SIG-M5 (cell line): ENCODE measurements at regions not wholly inside any gene's neighbourhood (a gene's known extent, or its start where the extent isn't known, plus 50 kb on each side); places are given as distances from the start of the nearest gene placed in this dataset.
"Not testable (repeated sequence)": the region's sequence is repeated elsewhere in the genome, so short reads cannot be mapped to it uniquely, and the experiment has no call there.

Experiments used
- DNase-seq: peaks from one replicate; lab custom pipeline; 2025; lab: John Stamatoyannopoulos, UW

DNA sequence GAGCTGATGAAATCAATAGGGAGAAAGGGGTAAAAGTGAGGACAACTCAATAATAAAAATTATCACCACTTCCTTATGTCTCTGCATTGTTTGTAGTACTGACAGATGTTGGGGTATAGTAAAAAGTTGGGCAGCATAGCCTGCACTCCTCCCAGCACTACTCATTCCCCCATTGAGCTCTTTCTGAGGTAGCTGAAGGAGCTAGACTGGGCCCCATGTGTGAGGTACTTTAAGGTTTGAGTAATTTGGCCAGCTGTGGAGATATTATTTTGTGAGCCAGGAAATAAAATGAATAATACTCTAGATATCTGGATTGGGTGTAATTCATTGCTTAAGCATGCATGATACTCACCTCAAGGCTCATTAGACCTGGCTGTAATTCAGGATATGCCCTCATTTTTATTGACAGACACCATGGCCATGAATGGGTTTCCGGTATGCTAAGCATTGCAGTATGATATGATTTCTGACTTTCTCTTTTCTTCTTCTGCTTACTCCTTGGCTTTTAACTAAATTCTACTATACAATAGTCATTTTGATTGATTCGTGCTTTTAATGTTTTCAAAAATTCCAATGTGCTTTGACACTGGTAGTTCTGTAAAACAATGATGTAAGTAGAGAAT, 283.9 kb upstream of the RIMS1 start:
- DNase-seq = no peak

DNA sequence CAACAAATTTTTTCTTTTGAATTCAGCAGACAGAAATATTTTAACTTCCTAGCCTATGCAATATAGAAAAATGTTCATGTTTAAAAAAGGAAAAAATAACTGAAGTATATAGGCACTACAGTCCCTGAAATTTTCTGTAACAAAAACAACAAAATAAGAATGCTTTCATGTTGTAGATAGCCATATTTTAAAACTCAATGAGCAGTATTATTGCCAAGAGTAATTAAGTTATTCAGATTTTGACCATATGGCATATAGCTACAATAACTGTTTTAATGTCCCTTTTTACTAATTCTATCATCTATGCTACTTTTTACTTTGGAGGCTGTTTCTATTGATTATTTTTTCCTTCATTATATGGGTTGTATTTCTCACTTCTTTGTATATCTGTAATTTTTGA, 283.3 kb upstream of the RIMS1 start:
- no peak for DNase-seq

DNA sequence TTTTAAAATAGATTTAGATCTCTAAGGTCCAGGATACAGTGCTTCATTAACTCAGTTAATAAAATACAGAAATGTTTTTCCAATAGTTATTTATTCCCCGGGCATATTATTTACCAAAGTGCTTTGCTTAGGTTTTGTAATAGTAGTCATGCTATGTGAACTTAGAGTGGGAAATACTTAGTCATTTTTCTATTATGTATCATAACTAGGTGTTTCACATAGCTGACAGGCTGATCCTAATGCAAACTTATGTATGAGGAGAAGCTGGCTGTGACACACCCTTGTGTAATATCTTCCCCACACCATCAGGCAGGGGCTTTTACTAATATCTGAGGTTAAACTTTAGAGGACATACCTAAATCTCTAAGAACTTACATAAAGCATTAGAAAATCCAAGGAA, 277.7 kb upstream of the RIMS1 start:
- no peak for DNase-seq

GRCh38 chr6:71619836-71620235, 266.5 kb upstream of the RIMS1 start:
- no peak for DNase-seq

- no peak for DNase-seq
Measured at GRCh38 chr6:71621918-71622519, 264.3 kb upstream of the RIMS1 start.

- DNase-seq = no peak
Measured at GRCh38 chr6:71642120-71642519, 244.2 kb upstream of the RIMS1 start.

- DNase-seq = no peak
Measured at GRCh38 chr6:71642793-71643192, 243.6 kb upstream of the RIMS1 start.

DNA sequence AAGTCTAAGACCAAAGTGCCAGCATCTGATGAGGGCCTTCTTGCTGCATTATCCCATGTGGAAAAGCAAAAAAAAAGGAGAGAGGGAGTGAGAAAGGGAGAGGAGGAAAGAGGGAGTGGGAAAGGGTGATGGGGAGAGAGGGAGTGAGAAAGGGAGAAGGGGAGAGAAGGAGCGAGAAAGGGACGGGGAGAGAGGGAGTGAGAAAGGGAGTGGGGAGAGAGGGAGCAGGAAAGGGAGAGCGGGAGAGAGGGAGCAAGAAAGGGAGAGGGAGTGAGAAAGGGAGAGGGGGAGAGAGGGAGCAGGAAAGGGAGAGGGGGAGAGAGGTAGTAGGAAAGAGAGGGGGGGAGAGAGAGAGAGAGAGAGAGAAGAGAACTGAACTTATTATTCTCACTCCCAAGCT, 241.1 kb upstream of the RIMS1 start:
- DNase-seq = no peak

DNA sequence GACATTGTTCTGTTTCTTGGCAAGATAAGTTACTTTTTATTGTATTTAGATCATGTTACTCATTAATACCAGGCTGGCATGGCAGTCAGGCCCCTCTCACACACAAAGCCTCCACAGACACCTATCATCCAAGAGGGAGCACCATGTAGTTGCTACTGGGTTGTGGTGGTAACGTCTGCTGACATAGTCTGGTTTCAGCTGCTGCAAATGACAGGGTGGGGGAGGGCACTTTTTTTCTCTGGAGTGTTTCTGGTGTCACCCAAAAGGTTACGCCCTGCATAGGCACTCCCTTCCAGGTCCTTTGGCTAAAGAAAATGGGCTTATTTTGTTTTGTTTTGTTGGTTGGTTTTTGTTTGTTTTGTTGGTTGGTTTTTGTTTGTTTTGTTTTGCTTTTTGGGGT, 236.4 kb upstream of the RIMS1 start:
- no peak for DNase-seq

DNA sequence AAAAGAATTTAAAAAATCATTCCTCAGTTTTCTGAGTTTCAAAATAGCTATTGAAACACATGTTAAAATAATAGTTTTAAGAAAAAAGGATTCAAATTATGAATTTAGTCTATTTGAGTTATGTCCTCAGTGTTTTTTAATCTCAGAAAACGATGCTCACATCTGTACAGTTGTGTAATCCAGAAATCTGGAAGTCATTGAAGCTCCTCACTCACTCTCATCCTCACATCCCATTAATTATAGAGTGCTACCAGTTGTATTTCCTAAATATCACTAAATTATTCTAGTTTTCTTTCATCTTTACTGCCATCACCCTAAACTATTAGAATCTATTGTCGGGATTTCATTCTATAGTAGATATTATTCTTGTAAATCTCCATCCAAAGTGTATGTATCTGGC, 234.7 kb upstream of the RIMS1 start:
- no peak for DNase-seq

DNA sequence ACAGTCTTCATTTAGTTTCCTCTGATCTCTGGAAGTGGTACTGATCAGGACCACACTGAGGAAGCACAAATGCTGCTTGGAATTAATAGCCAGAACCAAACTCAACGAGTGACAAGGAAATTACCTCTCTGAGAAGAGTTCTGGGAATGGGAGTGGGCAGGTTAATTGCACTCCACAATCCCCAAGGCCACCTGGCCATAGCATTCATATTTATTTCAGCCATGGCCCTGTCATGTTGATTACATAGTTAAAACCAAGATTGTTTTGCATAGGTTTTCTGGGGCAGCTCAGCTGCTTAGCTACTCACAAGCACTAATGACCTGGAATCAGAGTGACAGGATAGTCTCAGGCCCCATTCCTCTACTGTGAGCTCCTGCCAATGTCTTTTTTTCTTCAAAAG, 230.2 kb upstream of the RIMS1 start:
- no peak for DNase-seq

GRCh38 chr6:71665931-71666330, 220.4 kb upstream of the RIMS1 start:
- no peak for DNase-seq

- DNase-seq = no peak
Measured at GRCh38 chr6:71672876-71673275, 213.5 kb upstream of the RIMS1 start.

DNA sequence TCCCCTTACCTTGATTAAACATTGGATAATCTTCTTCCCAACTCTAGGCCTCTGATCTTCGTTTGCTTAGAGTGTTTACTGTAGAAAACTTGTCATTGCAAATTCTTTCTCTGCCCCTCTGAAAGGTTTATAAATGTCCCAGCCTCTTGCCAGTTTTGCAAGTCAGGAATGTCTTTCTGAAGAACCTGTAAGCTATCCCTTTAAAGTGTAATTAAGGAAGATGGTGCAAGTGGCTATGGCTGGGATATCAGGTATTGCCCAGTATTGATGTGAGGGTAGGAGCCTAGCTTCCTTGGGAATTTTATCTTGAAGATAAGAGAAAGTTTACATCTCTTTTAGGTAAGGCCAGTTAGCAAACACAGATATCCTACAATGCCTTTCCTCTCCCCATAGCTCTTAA, 211.0 kb upstream of the RIMS1 start:
- no peak for DNase-seq

GRCh38 chr6:71676298-71676697, 210.1 kb upstream of the RIMS1 start:
- DNase-seq = no peak

GRCh38 chr6:71678091-71678490, 208.3 kb upstream of the RIMS1 start:
- no peak for DNase-seq

- DNase-seq = no peak
Measured at GRCh38 chr6:71681234-71681867, 205.0 kb upstream of the RIMS1 start.

DNA sequence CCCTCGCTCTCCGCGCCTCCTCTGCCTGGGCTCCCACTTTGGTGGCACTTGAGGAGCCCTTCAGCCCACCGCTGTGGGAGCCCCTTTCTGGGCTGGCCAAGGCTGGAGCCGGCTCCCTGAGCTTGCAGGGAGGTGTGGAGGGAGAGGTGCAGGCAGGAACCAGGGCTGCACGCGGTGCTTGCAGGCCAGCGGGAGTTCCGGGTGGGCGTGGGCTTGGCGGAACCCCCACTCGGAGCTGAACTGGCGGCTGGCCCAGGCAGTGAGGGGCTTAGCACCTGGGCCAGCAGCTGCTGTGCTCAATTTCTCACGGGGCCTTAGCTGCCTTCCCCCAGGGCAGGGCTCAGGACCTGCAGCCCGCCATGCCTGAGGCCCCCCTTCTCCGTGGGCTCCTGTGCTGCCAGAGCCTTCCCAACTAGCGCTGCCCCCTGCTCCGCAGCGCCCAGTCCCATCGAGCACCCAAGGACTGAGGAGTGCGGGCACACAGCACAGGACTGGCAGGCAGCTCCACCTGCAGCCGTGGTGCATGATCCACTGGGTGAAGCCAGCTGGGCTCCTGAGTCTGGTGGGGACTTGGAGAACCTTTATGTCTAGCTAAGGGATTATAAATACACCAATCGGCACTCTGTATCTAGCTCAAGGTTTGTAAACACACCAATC, 200.2 kb upstream of the RIMS1 start:
- not testable (repeated sequence) for DNase-seq

- DNase-seq = no peak
Measured at GRCh38 chr6:71698702-71699101, 187.6 kb upstream of the RIMS1 start.

- DNase-seq = no peak
Measured at GRCh38 chr6:71706523-71706922, 179.8 kb upstream of the RIMS1 start.

DNA sequence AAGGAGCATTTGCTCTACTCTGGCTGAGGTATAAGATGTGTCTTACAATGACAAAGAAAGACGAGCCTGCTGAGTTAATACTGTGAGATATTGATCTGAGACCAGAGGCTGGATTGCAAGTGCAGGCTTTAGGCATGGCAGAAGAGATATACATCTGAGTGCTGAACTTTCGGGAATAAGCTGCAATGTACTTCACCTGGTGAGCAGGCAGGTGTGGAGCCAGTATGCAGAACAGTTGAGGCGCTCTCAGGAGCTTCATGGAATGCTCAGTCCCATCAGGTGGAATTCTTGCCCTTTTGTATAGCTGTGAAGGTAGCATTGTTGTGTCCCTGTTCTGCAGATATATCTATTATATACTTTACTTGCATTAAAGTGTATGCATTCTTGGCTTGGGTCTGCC, 179.3 kb upstream of the RIMS1 start:
- no peak for DNase-seq

DNA sequence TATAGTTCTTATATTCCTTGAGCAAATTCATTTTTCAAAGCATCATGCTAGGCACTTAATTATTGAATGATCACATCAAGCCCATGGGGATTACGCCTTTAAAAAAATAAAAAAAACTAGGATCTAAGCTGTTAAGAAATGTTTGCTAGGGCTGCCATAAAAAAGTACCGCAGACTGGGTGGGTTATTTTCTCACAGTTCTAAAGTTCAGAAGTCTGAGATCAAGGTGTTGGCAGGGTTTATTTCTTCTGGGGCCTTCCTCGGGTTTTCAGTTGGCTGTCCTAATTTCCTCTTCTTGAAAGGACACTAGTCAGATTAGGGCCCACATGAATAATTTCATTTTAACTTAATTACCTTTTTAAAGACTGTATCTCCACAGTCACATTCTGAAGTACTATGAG, 165.6 kb upstream of the RIMS1 start:
- no peak for DNase-seq

- no peak for DNase-seq
Measured at GRCh38 chr6:71721642-71722041, 164.7 kb upstream of the RIMS1 start.
